ENCODE measurements at regions not wholly inside any gene's neighbourhood (a gene's known extent, or its start where the extent isn't known, plus 50 kb on each side); places are given as distances from the start of the nearest gene placed in this dataset.
A peak's percentile ranks its signal among the peaks of the same experiment; 100 is the strongest.
"Not testable (repeated sequence)": the region's sequence is repeated elsewhere in the genome, so short reads cannot be mapped to it uniquely, and the experiment has no call there.

GRCh38 chr16:65375651-65376050, 253.8 kb upstream of the CDH11 start:
- Histone ChIP-seq H3K9me3 (no peaks in the 10 kb centered on the region), H3K27me3 (no peaks in the 10 kb centered on the region), H3K4me3 (no peak overlapping the region), H3K36me3 (no peaks in the 10 kb centered on the region), H3K27ac (replicated peaks in 1 of 4) (no peak overlapping the region), H3K4me1 (no peaks in the 10 kb centered on the region)
- intact Hi-C loops (cut with DNase I) = no loop called here
- TF ChIP-seq EP300 (IDR thresholded peaks at IDR 0.05) (no peak), POLR2AphosphoS5 (IDR thresholded peaks at IDR 0.05) (no peak)
- no peak for DNase-seq (ENCODE audit: extremely low spot score)
- 85% methylated on average over 1 of the region's 1 CpG for WGBS

GRCh38 chr16:65373097-65373496, 251.2 kb upstream of the CDH11 start:
- no peaks in the 10 kb centered on the region for H3K9me3 ChIP-seq
- H3K4me1 ChIP-seq = no peaks in the 10 kb centered on the region
- intact Hi-C loops (cut with DNase I) = no loop called here
- H3K27ac ChIP-seq (replicated peaks in 1 of 4) = no peak overlapping the region
- WGBS = 47% methylated on average over 3 of the region's 3 CpGs
- H3K36me3 ChIP-seq = no peaks in the 10 kb centered on the region
- DNase-seq (ENCODE audit: extremely low spot score) = peak; percentile 8
- TF ChIP-seq EP300 (IDR thresholded peaks at IDR 0.05) = no peak
- TF ChIP-seq POLR2AphosphoS5 (IDR thresholded peaks at IDR 0.05) = no peak
- no peak for TF ChIP-seq CTCF (IDR thresholded peaks at IDR 0.05)
- no peak for TF ChIP-seq POLR2A (IDR thresholded peaks at IDR 0.05; ENCODE audit: low read depth)
- H3K4me3 ChIP-seq = no peak overlapping the region
- no peaks in the 10 kb centered on the region for H3K27me3 ChIP-seq

GRCh38 chr16:65372171-65372570, 250.3 kb upstream of the CDH11 start:
- TF ChIP-seq POLR2AphosphoS5 (IDR thresholded peaks at IDR 0.05) (no peak), CTCF (IDR thresholded peaks at IDR 0.05) (no peak), POLR2A (IDR thresholded peaks at IDR 0.05; ENCODE audit: low read depth) (no peak), EP300 (IDR thresholded peaks at IDR 0.05) (no peak)
- intact Hi-C loops (cut with DNase I) = no loop called here
- Histone ChIP-seq H3K4me1 (no peaks in the 10 kb centered on the region), H3K27me3 (no peaks in the 10 kb centered on the region), H3K27ac (replicated peaks in 1 of 4) (no peak overlapping the region), H3K9me3 (no peaks in the 10 kb centered on the region), H3K4me3 (no peak overlapping the region), H3K36me3 (no peaks in the 10 kb centered on the region)
- no peak for DNase-seq (ENCODE audit: extremely low spot score)

GRCh38 chr16:65365732-65366715, 244.2 kb upstream of the CDH11 start:
- TF ChIP-seq POLR2A (IDR thresholded peaks at IDR 0.05; ENCODE audit: low read depth) (no peak), EP300 (IDR thresholded peaks at IDR 0.05) (no peak), CTCF (IDR thresholded peaks at IDR 0.05) (no peak), POLR2AphosphoS5 (IDR thresholded peaks at IDR 0.05) (no peak)
- DNase-seq (ENCODE audit: extremely low spot score) = no peak
- WGBS = 74% methylated on average over 9 of the region's 9 CpGs
- Histone ChIP-seq H3K4me1 (no peaks in the 10 kb centered on the region), H3K9me3 (no peaks in the 10 kb centered on the region), H3K27me3 (no peaks in the 10 kb centered on the region), H3K36me3 (no peaks in the 10 kb centered on the region), H3K4me3 (no peak overlapping the region), H3K27ac (replicated peaks in 1 of 4) (no peak overlapping the region)
- intact Hi-C loops (cut with DNase I) = no loop called here

GRCh38 chr16:65356721-65357120, 234.9 kb upstream of the CDH11 start:
- WGBS = 96% methylated on average over 13 of the region's 14 CpGs
- H3K9me3 ChIP-seq, H3K27me3 ChIP-seq: not testable (repeated sequence)

More at GRCh38 chr16:65356721-65357120, 234.9 kb upstream of the CDH11 start:
- H3K4me1 ChIP-seq; intact Hi-C loops (cut with DNase I); H3K4me3 ChIP-seq; H3K27ac ChIP-seq (replicated peaks in 1 of 4); H3K36me3 ChIP-seq; DNase-seq (ENCODE audit: extremely low spot score): not testable (repeated sequence)
